GM12878 (cell line): ENCODE measurements at regions not wholly inside any gene's neighbourhood (a gene's known extent, or its start where the extent isn't known, plus 50 kb on each side); places are given as distances from the start of the nearest gene placed in this dataset.

Experiments used
- ATAC-seq: fragments of 200-7000 bp; cut with Tn5 transposase; 3 replicates; pipeline ENCODE4 v1.9.1; 2020; ENCODE audit warnings: mild to moderate bottlenecking, moderate library complexity
- BruUV-seq: library from RNA; stranded (reverse); fragments of 400-500 nt; replicated peaks from 2 replicates; lab custom pipeline; 2021; lab: Mats Ljungman, UMichigan
- CTCF ChIA-PET: fragments of 300-600 bp; sonication (Branson Sonifier 250); formaldehyde crosslinking; extraction: SDS; loops from one replicate; lab custom pipeline; 2021; ENCODE audit warnings: inconsistent platforms; lab: Yijun Ruan, JAX
- POLR2A ChIA-PET: fragments of 350-600 bp; formaldehyde crosslinking; extraction: SDS; loops from one replicate; lab custom pipeline; 2021; ENCODE audit warnings: inconsistent platforms; lab: Charles Lee
- RAD21 ChIA-PET: fragments of 300-600 bp; sonication (Branson Sonifier 250); formaldehyde crosslinking; loops from one replicate; lab custom pipeline; 2023; ENCODE audit warnings: antibody characterized with exemption; ENCODE audit not compliant: unreplicated experiment; lab: Charles Lee
- SMC1A ChIA-PET: fragments of 300-600 bp; sonication (Branson Sonifier 250); formaldehyde crosslinking; loops from one replicate; lab custom pipeline; 2023; ENCODE audit not compliant: unreplicated experiment, uncharacterized antibody; lab: Charles Lee
- DNase-seq: peaks from one replicate; pipeline ENCODE4 v3.0.0-alpha.2; 2011; ENCODE audit warnings: low read depth, low spot score
- FAIRE-seq: peaks from 3 replicates; lab custom pipeline; 2011; peaks lifted over from hg19 to GRCh38; lab: Jason Lieb, UNC
- H2AFZ ChIP-seq: 2 replicates; pipeline ENCODE4 v1.6.0; 2011; ENCODE audit warnings: low read depth, low read length, control low read depth; ENCODE audit not compliant: control insufficient read depth
- H3K27ac ChIP-seq: 2 replicates; pipeline ENCODE4 v1.5.1; 2011; ENCODE audit warnings: control low read depth; ENCODE audit not compliant: control insufficient read depth, insufficient read depth
- H3K27me3 ChIP-seq, 2 experiments: replicated peaks in 1 of 2; 2 replicates each; pipeline versions ENCODE4 v1.6.0 to v1.6.1; 2011; ENCODE audit warnings: low read length in 1 of 2; ENCODE audit not compliant: control insufficient read depth in 2 of 2, insufficient read depth in 2 of 2
- H3K36me3 ChIP-seq, 2 experiments: 2 replicates each; pipeline ENCODE4 v1.5.1; 2011; ENCODE audit warnings: low read length in 1 of 2; ENCODE audit not compliant: control insufficient read depth in 2 of 2, insufficient read depth in 2 of 2
- H3K4me1 ChIP-seq: 2 replicates; pipeline ENCODE4 v1.6.1; 2011; ENCODE audit warnings: mild to moderate bottlenecking, low read length, moderate library complexity, mixed read lengths; ENCODE audit not compliant: control insufficient read depth, insufficient read depth
- H3K4me2 ChIP-seq: 2 replicates; pipeline ENCODE4 v1.6.0; 2011; ENCODE audit warnings: control low read depth; ENCODE audit not compliant: control insufficient read depth, insufficient read depth
- H3K4me3 ChIP-seq: fragments of 200-600 bp; sonication (generic); 2 replicates; pipeline ENCODE4 v1.5.1; 2016
- H3K79me2 ChIP-seq: 2 replicates; pipeline ENCODE4 v1.6.0; 2011; ENCODE audit warnings: low read length; ENCODE audit not compliant: control insufficient read depth, insufficient read depth
- H3K9ac ChIP-seq: 2 replicates; pipeline ENCODE4 v1.8.0; 2011; ENCODE audit warnings: low read length, control low read depth, mixed read lengths; ENCODE audit not compliant: control insufficient read depth, insufficient read depth
- H3K9me3 ChIP-seq: replicated peaks from 3 replicates; pipeline ENCODE4 v1.5.1; 2011; ENCODE audit warnings: mild to moderate bottlenecking, low read length; ENCODE audit not compliant: control insufficient read depth, insufficient read depth
- H4K20me1 ChIP-seq: 2 replicates; pipeline ENCODE4 v1.6.0; 2011; ENCODE audit not compliant: control insufficient read depth, insufficient read depth
- BCLAF1 ChIP-seq: fragments of 450-650 bp; IDR thresholded peaks from 2 replicates; pipeline ENCODE4 v1.6.1; 2017; ENCODE audit warnings: antibody characterized with exemption, mild to moderate bottlenecking, moderate library complexity
- BHLHE40 ChIP-seq, 2 experiments: fragments of 450-650 bp in 1 of 2; IDR thresholded peaks; 2 replicates each; pipeline ENCODE4 v1.6.1; 2011 to 2017; ENCODE audit warnings: low read depth in 2 of 2, borderline replicate concordance in 1 of 2, improper control_type of control experiment in 1 of 2, low read length in 1 of 2, mild to moderate bottlenecking in 1 of 2
- CBX3 ChIP-seq: fragments of 200-600 bp; sonication (generic); IDR thresholded peaks from 2 replicates; pipeline ENCODE4 v1.6.1; 2016; ENCODE audit warnings: low read depth, borderline replicate concordance
- CHD4 ChIP-seq: fragments of 200-600 bp; sonication (generic); IDR thresholded peaks from 2 replicates; pipeline ENCODE4 v1.6.1; 2016; ENCODE audit warnings: mild to moderate bottlenecking
- EP300 ChIP-seq, 2 experiments: fragments of 150-350 bp in 1 of 2; IDR thresholded peaks; 2 replicates each; pipeline ENCODE4 v1.6.1; 2011 to 2012; ENCODE audit warnings: low read depth in 2 of 2, low read length in 2 of 2, borderline replicate concordance in 1 of 2, improper control_type of control experiment in 1 of 2, inconsistent platforms in 1 of 2; ENCODE audit not compliant: control insufficient read depth in 1 of 2
- FOS ChIP-seq: IDR thresholded peaks from 3 replicates; pipeline ENCODE4 v1.6.1; 2011; ENCODE audit warnings: borderline replicate concordance; ENCODE audit not compliant: insufficient read length; ENCODE audit errors: extremely low read depth
- GATAD2B ChIP-seq: fragments of 450-650 bp; conservative IDR thresholded peaks from 2 replicates; pipeline ENCODE4 v1.6.1; 2017; ENCODE audit warnings: low read depth, mild to moderate bottlenecking, moderate library complexity
- KDM1A ChIP-seq: fragments of 200-600 bp; sonication (generic); IDR thresholded peaks from 2 replicates; pipeline ENCODE4 v1.6.1; 2016; ENCODE audit warnings: borderline replicate concordance
- PAX5 ChIP-seq: IDR thresholded peaks from 2 replicates; pipeline ENCODE4 v1.6.1; 2011; ENCODE audit warnings: low read depth, low read length, borderline replicate concordance
- RFX5 ChIP-seq: IDR thresholded peaks from 2 replicates; pipeline ENCODE4 v1.6.1; 2011; ENCODE audit warnings: low read depth, low read length, improper control_type of control experiment
- SIX5 ChIP-seq: IDR thresholded peaks from 2 replicates; pipeline ENCODE4 v1.6.1; 2011; ENCODE audit warnings: mild to moderate bottlenecking, low read depth, low read length, moderate library complexity; ENCODE audit not compliant: severe bottlenecking
- SMAD5 ChIP-seq: IDR thresholded peaks from 2 replicates; pipeline ENCODE4 v1.6.1; 2016; ENCODE audit warnings: antibody characterized with exemption, low read depth
- WGBS: methylation state at CpG from one replicate; pipeline ENCODE4 v1.1.6; 2016; ENCODE audit warnings: low lambda C conversion rate; ENCODE audit not compliant: insufficient replicate concordance, insufficient coverage; ENCODE audit errors: missing lambda C conversion rate; 5-methylcytosine and 5-hydroxymethylcytosine counted together
- in situ Hi-C: fragments of 300-500 bp; cut with MboI; formaldehyde crosslinking; loops from 9 replicates; pipeline ENCODE4 v1.14.3; 2018; ENCODE audit warnings: mixed read lengths
- intact Hi-C: fragments of 100-400 bp; cut with micrococcal nuclease; formaldehyde crosslinking; loops from one replicate; pipeline ENCODE4 v1.14.2; 2022; ENCODE audit not compliant: unreplicated experiment

GRCh38 chr10:43867113-43867512 is 218.4 kb upstream of the ZNF32 start:
- H3K27me3 ChIP-seq: no peaks in the 10 kb centered on the region; a peak in 1 of 4 replicates
- no peaks in the 10 kb centered on the region for H3K79me2 ChIP-seq
- H3K4me2 ChIP-seq: no peak overlapping the region
- intact Hi-C loops: no loop called here
- no peaks in the 10 kb centered on the region for H3K36me3 ChIP-seq
- POLR2A ChIA-PET: no interaction called here
- SMC1A ChIA-PET: interaction anchor here (1.3 kb wide), 1 partner anchor 10 kb away, joined by 3 read pairs; no protein-coding TSS in a partner anchor
- no peaks in the 10 kb centered on the region for H3K9me3 ChIP-seq
- CTCF ChIA-PET: no interaction called here
- WGBS: 10% methylated on average over 4 of the region's 7 CpGs
- H3K27ac ChIP-seq: no peak overlapping the region
- DNase-seq (no peak), FAIRE-seq (no peak), ATAC-seq (no peak)
- no peaks in the 10 kb centered on the region for H3K4me1 ChIP-seq
- no peak overlapping the region for H2AFZ ChIP-seq
- in situ Hi-C loops: loop anchor here (25.0 kb wide), 2 partner anchors 105 to 380 kb away; no protein-coding TSS in a partner anchor
- TF ChIP-seq CBX3 (no peak), BHLHE40 (IDR thresholded peaks at IDR 0.05; ENCODE audit: borderline replicate concordance in 1 of 2, low read depth in 2 of 2, low read length in 1 of 2) (no peak), FOS (no peak), EP300 (IDR thresholded peaks at IDR 0.05; ENCODE audit: borderline replicate concordance in 1 of 2, control insufficient read depth in 1 of 2, low read depth in 2 of 2, low read length in 2 of 2) (no peak), KDM1A (no peak), CHD4 (no peak), SMAD5 (no peak), BCLAF1 (no peak), PAX5 (no peak), SIX5 (no peak), GATAD2B (no peak), RFX5 (no peak)
- H4K20me1 ChIP-seq: no peaks in the 10 kb centered on the region
- H3K9ac ChIP-seq: no peak overlapping the region
- H3K4me3 ChIP-seq: no peak overlapping the region
- BruUV-seq: no TSS peak
- RAD21 ChIA-PET: no interaction called here
